Neural cell (in vitro differentiated cells): ENCODE measurements at regions not wholly inside any gene's neighbourhood (a gene's known extent, or its start where the extent isn't known, plus 50 kb on each side); places are given as distances from the start of the nearest gene placed in this dataset.

Experiments
- H2AFZ ChIP-seq: fragments of 200-600, 300-800 bp; sonication (generic), shearing (Covaris generic); 2 replicates; pipeline ENCODE4 v1.6.0; 2014; ENCODE audit warnings: low read depth, mild to moderate bottlenecking, antibody characterized with exemption, low read length, moderate library complexity
- H3F3A ChIP-seq: fragments of 200-600 bp; shearing (Covaris generic); 2 replicates; pipeline ENCODE4 v1.6.1; 2016; ENCODE audit warnings: mild to moderate bottlenecking, moderate library complexity, mixed read lengths, antibody characterized with exemption, low read length; ENCODE audit not compliant: insufficient read depth, poor library complexity, severe bottlenecking
- H3K27ac ChIP-seq: fragments of 200-600, 300-800 bp; sonication (generic), shearing (Covaris generic); 2 replicates; pipeline ENCODE4 v1.5.1; 2014; ENCODE audit warnings: mild to moderate bottlenecking, low read length, moderate library complexity
- H3K27me3 ChIP-seq: fragments of 300-800, 200-600 bp; sonication (generic), shearing (Covaris generic); 2 replicates; pipeline ENCODE4 v1.6.0; 2014; ENCODE audit warnings: mild to moderate bottlenecking, low read depth, low read length, moderate library complexity; ENCODE audit not compliant: insufficient read depth
- H3K36me3 ChIP-seq: fragments of 300-800, 200-600 bp; sonication (generic), shearing (Covaris generic); 2 replicates; pipeline ENCODE4 v1.5.1; 2014; ENCODE audit warnings: mild to moderate bottlenecking, antibody characterized with exemption, low read length, moderate library complexity; ENCODE audit not compliant: insufficient read depth
- H3K4me2 ChIP-seq: fragments of 300-800, 200-600 bp; sonication (generic), shearing (Covaris generic); 2 replicates; pipeline ENCODE4 v1.6.0; 2014; ENCODE audit warnings: mild to moderate bottlenecking, low read length
- H3K4me3 ChIP-seq: fragments of 300-800, 200-600 bp; sonication (generic), shearing (Covaris generic); 2 replicates; pipeline ENCODE4 v1.5.1; 2014; ENCODE audit warnings: mild to moderate bottlenecking, low read length, moderate library complexity
- H3K79me2 ChIP-seq: fragments of 200-600 bp; shearing (Covaris generic); replicated peaks from 2 replicates; pipeline ENCODE4 v1.6.0; 2014; ENCODE audit warnings: mild to moderate bottlenecking, low read length, moderate library complexity; ENCODE audit not compliant: insufficient read depth
- H3K9ac ChIP-seq: fragments of 300-800, 200-600 bp; sonication (generic), shearing (Covaris generic); 2 replicates; pipeline ENCODE4 v1.6.1; 2016; ENCODE audit warnings: mild to moderate bottlenecking, low read length, mixed read lengths
- H3K9me2 ChIP-seq: fragments of 200-600 bp; shearing (Covaris generic); 2 replicates; pipeline ENCODE4 v1.6.1; 2016; ENCODE audit warnings: mild to moderate bottlenecking, low read length, mixed read lengths; ENCODE audit not compliant: insufficient read depth
- H3K9me3 ChIP-seq: fragments of 200-600, 300-800 bp; sonication (generic), shearing (Covaris generic); 2 replicates; pipeline ENCODE4 v1.6.1; 2016; ENCODE audit warnings: mild to moderate bottlenecking, mixed run types, low read length, moderate library complexity, mixed read lengths
- H4K20me1 ChIP-seq: fragments of 200-600 bp; shearing (Covaris generic); 2 replicates; pipeline ENCODE4 v1.6.1; 2016; ENCODE audit warnings: mild to moderate bottlenecking, mixed run types; ENCODE audit not compliant: insufficient read depth
- CTCF ChIP-seq: fragments of 450-650 bp; IDR thresholded peaks from 2 replicates; pipeline ENCODE4 v1.5.1; 2014; ENCODE audit warnings: antibody characterized with exemption, mild to moderate bottlenecking, moderate library complexity; ENCODE audit not compliant: poor library complexity, severe bottlenecking
- EP300 ChIP-seq: fragments of 450-650 bp; conservative IDR thresholded peaks from 2 replicates; pipeline ENCODE4 v1.6.1; 2014; ENCODE audit warnings: antibody characterized with exemption, mild to moderate bottlenecking, moderate library complexity; ENCODE audit not compliant: poor library complexity, severe bottlenecking
- EZH2 ChIP-seq: fragments of 200-600, 300-800 bp; shearing (Covaris generic), sonication (generic); IDR thresholded peaks from 2 replicates; pipeline ENCODE4 v1.6.1; 2014; ENCODE audit warnings: antibody characterized with exemption, low read length, borderline replicate concordance, mild to moderate bottlenecking; ENCODE audit not compliant: insufficient read depth, poor library complexity, severe bottlenecking
- MXI1 ChIP-seq: fragments of 450-650 bp; conservative IDR thresholded peaks from 2 replicates; pipeline ENCODE4 v1.6.1; 2014; ENCODE audit warnings: antibody characterized with exemption, mild to moderate bottlenecking; ENCODE audit not compliant: poor library complexity, severe bottlenecking
- POLR2AphosphoS5 ChIP-seq: IDR thresholded peaks from 2 replicates; pipeline ENCODE4 v1.6.1; 2012
- RAD21 ChIP-seq: fragments of 450-650 bp; conservative IDR thresholded peaks from 2 replicates; pipeline ENCODE4 v1.6.1; 2014; ENCODE audit warnings: antibody characterized with exemption, mild to moderate bottlenecking, moderate library complexity
- REST ChIP-seq: IDR thresholded peaks from 2 replicates; pipeline ENCODE4 v1.6.1; 2012; ENCODE audit warnings: borderline replicate concordance
- SMC3 ChIP-seq: fragments of 450-650 bp; conservative IDR thresholded peaks from 2 replicates; pipeline ENCODE4 v1.6.1; 2014; ENCODE audit warnings: antibody characterized with exemption, mild to moderate bottlenecking, moderate library complexity; ENCODE audit not compliant: poor library complexity
- TAF1 ChIP-seq: IDR thresholded peaks from 2 replicates; pipeline ENCODE4 v1.6.1; 2012; ENCODE audit warnings: low read depth

DNA sequence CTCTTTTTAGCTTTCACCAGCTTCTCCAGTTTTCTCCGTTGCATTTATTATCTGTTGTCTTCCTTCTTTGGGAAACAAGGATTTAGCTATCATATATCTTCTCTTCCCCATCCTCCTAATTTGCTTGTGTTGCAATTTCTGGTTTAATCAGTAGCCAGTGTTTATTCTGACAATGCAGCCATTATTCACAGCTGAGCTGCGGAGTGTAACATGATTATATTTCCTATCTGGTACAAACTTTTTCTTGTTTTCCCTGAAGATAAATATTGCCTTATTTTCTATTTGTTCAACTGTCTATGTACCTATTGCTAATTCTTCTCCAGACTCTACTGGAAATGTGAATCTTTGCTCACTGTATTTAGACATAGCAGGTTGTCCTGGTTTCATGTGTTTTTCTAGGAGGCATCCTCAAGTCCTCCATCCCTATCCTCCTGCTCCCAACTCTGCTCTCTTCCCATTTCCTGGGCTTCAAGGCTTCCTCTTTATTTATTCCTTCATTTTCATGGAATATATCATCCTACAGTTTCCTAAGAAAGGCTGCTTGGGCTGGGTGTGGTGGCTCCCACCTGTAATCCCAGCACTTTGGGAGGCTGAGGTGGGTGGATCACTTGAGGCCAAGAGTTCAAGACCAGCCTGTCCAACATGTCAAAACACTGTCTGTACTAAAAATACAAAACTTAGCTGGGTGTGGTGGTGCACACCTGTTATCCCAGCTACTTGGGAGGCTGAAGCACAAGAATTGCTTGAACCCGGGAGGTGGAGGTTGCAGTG lies 72.4 kb upstream of the KDM7A start:
- H3K9me3 ChIP-seq: no peaks in the 10 kb centered on the region
- no peak overlapping the region for H3K4me3 ChIP-seq
- H3K4me2 ChIP-seq: no peak overlapping the region
- no peak for TF ChIP-seq POLR2AphosphoS5
- TF ChIP-seq CTCF: no peak
- TF ChIP-seq EP300: no peak
- TF ChIP-seq RAD21: no peak
- TF ChIP-seq MXI1: no peak
- no peak for TF ChIP-seq TAF1
- TF ChIP-seq REST: no peak
- TF ChIP-seq EZH2: no peak
- no peak for TF ChIP-seq SMC3
- H2AFZ ChIP-seq: no peak overlapping the region
- no peaks in the 10 kb centered on the region for H3F3A ChIP-seq
- H4K20me1 ChIP-seq: no peaks in the 10 kb centered on the region
- H3K36me3 ChIP-seq: no peaks in the 10 kb centered on the region
- no peaks in the 10 kb centered on the region for H3K9me2 ChIP-seq
- no peaks in the 10 kb centered on the region for H3K79me2 ChIP-seq
- no peak overlapping the region for H3K9ac ChIP-seq
- H3K27me3 ChIP-seq: no peaks in the 10 kb centered on the region
- H3K27ac ChIP-seq: no peak overlapping the region

DNA sequence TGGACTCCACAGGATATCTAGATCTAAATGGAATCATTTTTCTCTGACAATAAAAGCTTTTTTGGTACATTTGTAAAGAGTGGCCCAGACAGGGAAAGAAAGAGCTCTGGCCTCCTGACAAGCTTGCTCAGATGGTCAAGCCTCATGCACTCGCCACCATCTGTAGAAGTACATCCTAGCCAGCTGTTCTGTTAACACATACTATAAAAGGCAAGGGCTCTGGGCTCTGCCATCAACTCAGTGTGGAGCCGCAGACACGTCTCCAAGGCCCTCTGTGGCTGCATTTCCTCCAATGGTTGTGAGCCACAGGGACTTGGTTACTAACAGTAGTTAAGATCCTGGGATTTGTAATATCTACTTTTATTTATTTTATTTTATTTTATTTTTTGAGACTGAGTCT lies 70.8 kb upstream of the KDM7A start:
- no peak for TF ChIP-seq RAD21
- TF ChIP-seq EZH2: no peak
- no peak for TF ChIP-seq SMC3
- TF ChIP-seq REST: no peak
- TF ChIP-seq CTCF: no peak
- no peak for TF ChIP-seq MXI1
- no peak for TF ChIP-seq EP300
- no peak for TF ChIP-seq TAF1
- no peak for TF ChIP-seq POLR2AphosphoS5

More for the DNA sequence above, 70.8 kb upstream of the KDM7A start:
- Histone ChIP-seq H3F3A (no peaks in the 10 kb centered on the region), H3K36me3 (no peaks in the 10 kb centered on the region), H3K9me3 (no peaks in the 10 kb centered on the region), H3K27ac (no peak overlapping the region), H3K9ac (no peak overlapping the region), H3K4me2 (no peak overlapping the region), H3K9me2 (no peaks in the 10 kb centered on the region), H3K79me2 (no peaks in the 10 kb centered on the region), H4K20me1 (no peaks in the 10 kb centered on the region), H3K27me3 (no peaks in the 10 kb centered on the region), H2AFZ (no peak overlapping the region), H3K4me3 (no peak overlapping the region)
